Panc1 (cell line): ENCODE measurements at regions not wholly inside any gene's neighbourhood (a gene's known extent, or its start where the extent isn't known, plus 50 kb on each side); places are given as distances from the start of the nearest gene placed in this dataset.

ENCODE experiments used
- ATAC-seq: fragments of 200-7000 bp; cut with Tn5 transposase; 2 replicates; pipeline ENCODE4 v1.9.1; 2020; ENCODE audit warnings: mild to moderate bottlenecking, moderate library complexity
- BruUV-seq: library from RNA; stranded (reverse); fragments of 400-500 nt; replicated peaks from 2 replicates; lab custom pipeline; 2021; lab: Mats Ljungman, UMichigan
- CTCF ChIA-PET: fragments of 300-600 bp; sonication (Branson Sonifier 250); formaldehyde crosslinking; loops from one replicate; lab custom pipeline; 2022; ENCODE audit warnings: antibody characterized with exemption; lab: Charles Lee
- POLR2A ChIA-PET: fragments of 300-600 bp; sonication (Branson Sonifier 250); formaldehyde crosslinking; loops from one replicate; lab custom pipeline; 2022; ENCODE audit warnings: antibody characterized with exemption; lab: Charles Lee
- DNase-seq: peaks from one replicate; pipeline ENCODE4 v3.0.0-alpha.2; 2010; ENCODE audit warnings: low read depth, low spot score
- H3K27ac ChIP-seq: 2 replicates; pipeline ENCODE4 v1.5.1; 2011; ENCODE audit warnings: mild to moderate bottlenecking, low read length, inconsistent platforms
- H3K27me3 ChIP-seq: fragments of 200-500 bp; sonication (Bioruptor generic); 2 replicates; pipeline ENCODE4 v1.6.0; 2014; ENCODE audit warnings: low read length, inconsistent platforms; ENCODE audit not compliant: control insufficient read depth, insufficient read depth
- H3K36me3 ChIP-seq: fragments of 200-500 bp; sonication (Bioruptor generic); 2 replicates; pipeline ENCODE4 v1.5.1; 2014; ENCODE audit warnings: inconsistent platforms, mild to moderate bottlenecking, low read length, moderate library complexity; ENCODE audit not compliant: control insufficient read depth, insufficient read depth
- H3K4me1 ChIP-seq: 2 replicates; pipeline ENCODE4 v1.5.1; 2011; ENCODE audit warnings: inconsistent platforms, mild to moderate bottlenecking, low read length, moderate library complexity; ENCODE audit not compliant: control insufficient read depth, insufficient read depth
- H3K4me3 ChIP-seq, 2 experiments: 2 replicates each; pipeline ENCODE4 v1.5.1; 2011 to 2012; ENCODE audit warnings: low read depth in 2 of 2, low read length in 2 of 2, mild to moderate bottlenecking in 2 of 2, inconsistent platforms in 1 of 2, moderate library complexity in 1 of 2
- H3K9me3 ChIP-seq: fragments of 200-500 bp; sonication (Bioruptor generic); 2 replicates; pipeline ENCODE4 v1.5.1; 2014; ENCODE audit warnings: low read depth, mild to moderate bottlenecking, inconsistent platforms, low read length, moderate library complexity; ENCODE audit not compliant: control insufficient read depth, insufficient read depth
- POLR2AphosphoS5 ChIP-seq: IDR thresholded peaks from 2 replicates; pipeline ENCODE4 v1.6.1; 2012; ENCODE audit warnings: mild to moderate bottlenecking, low read depth, low read length, moderate library complexity
- SIN3A ChIP-seq: IDR thresholded peaks from 2 replicates; pipeline ENCODE4 v1.6.1; 2012; ENCODE audit warnings: low read depth, mild to moderate bottlenecking, low read length, moderate library complexity, borderline replicate concordance; ENCODE audit not compliant: insufficient read depth
- TCF7L2 ChIP-seq: IDR thresholded peaks from 2 replicates; pipeline ENCODE4 v1.6.1; 2011; ENCODE audit warnings: mild to moderate bottlenecking, low read depth, low read length, inconsistent platforms
- in situ Hi-C: cut with HindIII; loops from 2 replicates; pipeline ENCODE4 v1.10.0; 2016; ENCODE audit warnings: low sequenced_read_pairs, low pct_unique_long_range_greater_than_20kb
- intact Hi-C: fragments of 100-400 bp; cut with micrococcal nuclease; formaldehyde crosslinking; loops from one replicate; pipeline ENCODE4 v1.10.0; 2022; ENCODE audit not compliant: unreplicated experiment
- TF ChIP-seq, protein P1 (sequence below): fragments of 450-650 bp; IDR thresholded peaks from 2 replicates; pipeline ENCODE4 v1.5.1; 2017; ENCODE audit warnings: mild to moderate bottlenecking
- TF ChIP-seq, protein P2 (sequence below), 2 experiments: IDR thresholded peaks; 2 replicates each; pipeline ENCODE4 v1.6.1; 2011 to 2012; ENCODE audit warnings: low read depth in 2 of 2, control low read depth in 1 of 2, low read length in 1 of 2, mild to moderate bottlenecking in 1 of 2, moderate library complexity in 1 of 2; ENCODE audit not compliant: insufficient read depth in 1 of 2

DNA sequence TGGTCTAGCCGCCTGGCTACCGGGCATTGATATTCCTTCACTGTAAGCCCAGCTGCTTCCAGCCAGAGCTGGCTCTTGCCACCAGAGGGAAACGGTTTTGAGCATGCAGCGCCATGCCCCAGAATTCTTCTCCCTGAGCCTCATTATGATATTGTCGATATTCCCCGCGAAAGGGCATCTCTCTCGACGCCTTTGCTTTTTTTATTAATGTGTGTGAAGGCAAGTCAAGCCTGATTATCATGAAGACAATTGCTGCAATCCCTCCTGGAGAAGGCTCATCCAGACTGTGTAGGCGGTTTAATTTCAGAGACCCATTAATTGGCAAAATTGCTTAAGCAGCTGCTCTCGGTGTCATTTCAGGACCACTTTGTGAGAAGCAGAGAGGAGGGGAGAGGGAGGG, 321.2 kb upstream of the TLE3 start:
- peaks cover 30% of the 10 kb centered on the region for H3K4me1 ChIP-seq
- ATAC-seq (no peak), DNase-seq (no peak)
- POLR2A ChIA-PET = no interaction called here
- H3K27me3 ChIP-seq = no peaks in the 10 kb centered on the region
- no peak for TF ChIP-seq TCF7L2
- TF ChIP-seq SIN3A = no peak
- TF ChIP-seq POLR2AphosphoS5 = no peak
- TF ChIP-seq, protein P1, sequence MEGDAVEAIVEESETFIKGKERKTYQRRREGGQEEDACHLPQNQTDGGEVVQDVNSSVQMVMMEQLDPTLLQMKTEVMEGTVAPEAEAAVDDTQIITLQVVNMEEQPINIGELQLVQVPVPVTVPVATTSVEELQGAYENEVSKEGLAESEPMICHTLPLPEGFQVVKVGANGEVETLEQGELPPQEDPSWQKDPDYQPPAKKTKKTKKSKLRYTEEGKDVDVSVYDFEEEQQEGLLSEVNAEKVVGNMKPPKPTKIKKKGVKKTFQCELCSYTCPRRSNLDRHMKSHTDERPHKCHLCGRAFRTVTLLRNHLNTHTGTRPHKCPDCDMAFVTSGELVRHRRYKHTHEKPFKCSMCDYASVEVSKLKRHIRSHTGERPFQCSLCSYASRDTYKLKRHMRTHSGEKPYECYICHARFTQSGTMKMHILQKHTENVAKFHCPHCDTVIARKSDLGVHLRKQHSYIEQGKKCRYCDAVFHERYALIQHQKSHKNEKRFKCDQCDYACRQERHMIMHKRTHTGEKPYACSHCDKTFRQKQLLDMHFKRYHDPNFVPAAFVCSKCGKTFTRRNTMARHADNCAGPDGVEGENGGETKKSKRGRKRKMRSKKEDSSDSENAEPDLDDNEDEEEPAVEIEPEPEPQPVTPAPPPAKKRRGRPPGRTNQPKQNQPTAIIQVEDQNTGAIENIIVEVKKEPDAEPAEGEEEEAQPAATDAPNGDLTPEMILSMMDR = no peak
- no TSS peak for BruUV-seq
- H3K4me3 ChIP-seq = no peak overlapping the region
- no peaks in the 10 kb centered on the region for H3K36me3 ChIP-seq
- intact Hi-C loops = no loop called here
- CTCF ChIA-PET = no interaction called here
- no peaks in the 10 kb centered on the region; the same call in 1 of the 2 replicates for H3K9me3 ChIP-seq
- H3K27ac ChIP-seq = no peak overlapping the region
- in situ Hi-C loops = no loop called here

DNA sequence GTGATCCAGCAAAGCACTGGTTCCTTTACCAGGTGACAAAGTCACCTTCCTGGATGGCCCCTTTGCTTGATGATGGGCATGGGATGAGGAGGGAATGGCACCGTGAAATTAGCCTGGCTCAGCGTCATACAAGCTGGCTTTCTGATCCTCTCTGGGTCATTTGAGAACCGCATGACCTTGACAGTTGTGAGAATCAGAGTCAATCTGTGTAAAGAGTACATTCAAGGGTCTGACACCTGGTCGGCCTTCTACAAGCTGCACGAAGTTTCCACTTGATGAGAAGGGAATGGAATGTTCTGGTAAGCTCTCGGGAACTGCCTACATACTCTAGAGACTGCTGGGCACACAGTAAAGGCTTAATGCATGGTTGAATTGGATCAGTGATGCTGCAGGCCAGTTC, 319.8 kb upstream of the TLE3 start:
- TF ChIP-seq, protein P2, sequence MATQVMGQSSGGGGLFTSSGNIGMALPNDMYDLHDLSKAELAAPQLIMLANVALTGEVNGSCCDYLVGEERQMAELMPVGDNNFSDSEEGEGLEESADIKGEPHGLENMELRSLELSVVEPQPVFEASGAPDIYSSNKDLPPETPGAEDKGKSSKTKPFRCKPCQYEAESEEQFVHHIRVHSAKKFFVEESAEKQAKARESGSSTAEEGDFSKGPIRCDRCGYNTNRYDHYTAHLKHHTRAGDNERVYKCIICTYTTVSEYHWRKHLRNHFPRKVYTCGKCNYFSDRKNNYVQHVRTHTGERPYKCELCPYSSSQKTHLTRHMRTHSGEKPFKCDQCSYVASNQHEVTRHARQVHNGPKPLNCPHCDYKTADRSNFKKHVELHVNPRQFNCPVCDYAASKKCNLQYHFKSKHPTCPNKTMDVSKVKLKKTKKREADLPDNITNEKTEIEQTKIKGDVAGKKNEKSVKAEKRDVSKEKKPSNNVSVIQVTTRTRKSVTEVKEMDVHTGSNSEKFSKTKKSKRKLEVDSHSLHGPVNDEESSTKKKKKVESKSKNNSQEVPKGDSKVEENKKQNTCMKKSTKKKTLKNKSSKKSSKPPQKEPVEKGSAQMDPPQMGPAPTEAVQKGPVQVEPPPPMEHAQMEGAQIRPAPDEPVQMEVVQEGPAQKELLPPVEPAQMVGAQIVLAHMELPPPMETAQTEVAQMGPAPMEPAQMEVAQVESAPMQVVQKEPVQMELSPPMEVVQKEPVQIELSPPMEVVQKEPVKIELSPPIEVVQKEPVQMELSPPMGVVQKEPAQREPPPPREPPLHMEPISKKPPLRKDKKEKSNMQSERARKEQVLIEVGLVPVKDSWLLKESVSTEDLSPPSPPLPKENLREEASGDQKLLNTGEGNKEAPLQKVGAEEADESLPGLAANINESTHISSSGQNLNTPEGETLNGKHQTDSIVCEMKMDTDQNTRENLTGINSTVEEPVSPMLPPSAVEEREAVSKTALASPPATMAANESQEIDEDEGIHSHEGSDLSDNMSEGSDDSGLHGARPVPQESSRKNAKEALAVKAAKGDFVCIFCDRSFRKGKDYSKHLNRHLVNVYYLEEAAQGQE (IDR thresholded peaks at IDR 0.05; ENCODE audit: insufficient read depth in 1 of 2, low read depth in 2 of 2, low read length in 1 of 2) = no peak
- no peak for TF ChIP-seq POLR2AphosphoS5
- TF ChIP-seq TCF7L2 = no peak
- H3K4me3 ChIP-seq = no peak overlapping the region
- POLR2A ChIA-PET = no interaction called here
- in situ Hi-C loops (no loop called here), intact Hi-C loops (no loop called here)
- peaks cover 30% of the 10 kb centered on the region for H3K4me1 ChIP-seq
- BruUV-seq = no TSS peak
- ATAC-seq (no peak), DNase-seq (no peak)
- H3K36me3 ChIP-seq = no peaks in the 10 kb centered on the region
- H3K27me3 ChIP-seq = no peaks in the 10 kb centered on the region
- CTCF ChIA-PET = no interaction called here
- no peaks in the 10 kb centered on the region; the same call in 1 of the 2 replicates for H3K9me3 ChIP-seq
- no peak overlapping the region; the same call in 1 of the 2 replicates for H3K27ac ChIP-seq

DNA sequence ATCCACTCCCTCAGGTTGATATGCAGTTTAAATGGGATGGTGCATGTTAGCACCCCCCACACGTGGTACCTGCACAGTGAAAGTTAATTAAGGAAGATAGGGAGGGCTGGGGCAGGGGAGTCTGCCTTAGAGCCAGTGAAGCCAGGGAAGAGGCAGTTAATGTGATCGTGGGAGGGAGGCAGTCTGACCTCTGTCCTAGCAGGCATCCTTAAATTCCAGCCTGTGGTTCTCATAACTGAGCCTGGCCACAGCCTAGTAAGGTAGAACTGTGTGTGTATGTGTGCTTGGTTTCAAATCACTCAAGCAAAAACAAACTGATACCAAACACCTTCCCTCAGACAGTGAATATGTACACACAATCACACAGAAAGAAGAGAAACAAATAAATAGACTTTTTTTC, 319.1 kb upstream of the TLE3 start:
- TF ChIP-seq, protein P1 = no peak
- TF ChIP-seq SIN3A (no peak), POLR2AphosphoS5 (no peak), TCF7L2 (no peak)
- TF ChIP-seq, protein P2 (IDR thresholded peaks at IDR 0.05; ENCODE audit: insufficient read depth in 1 of 2, low read depth in 2 of 2, low read length in 1 of 2) = no peak
- H3K27me3 ChIP-seq = no peaks in the 10 kb centered on the region
- no TSS peak for BruUV-seq
- peaks cover 30% of the 10 kb centered on the region for H3K4me1 ChIP-seq
- H3K9me3 ChIP-seq = no peaks in the 10 kb centered on the region; the same call in 1 of the 2 replicates
- ATAC-seq = peak; percentile 37; the same call in 1 of the 2 replicates
- H3K27ac ChIP-seq = no peak overlapping the region; the same call in 1 of the 2 replicates
- H3K36me3 ChIP-seq = no peaks in the 10 kb centered on the region
- DNase-seq = no peak
- no peak overlapping the region for H3K4me3 ChIP-seq
- intact Hi-C loops (no loop called here), in situ Hi-C loops (no loop called here)
- ChIA-PET POLR2A (no interaction called here), CTCF (no interaction called here)
